GM23248 (cell line): ENCODE measurements at regions not wholly inside any gene's neighbourhood (a gene's known extent, or its start where the extent isn't known, plus 50 kb on each side); places are given as distances from the start of the nearest gene placed in this dataset.

Experiments used
- DNase-seq: peaks from one replicate; pipeline ENCODE4 v3.0.0-alpha.2; 2015
- H2AFZ ChIP-seq: fragments of 200-600 bp; sonication (generic); 2 replicates; pipeline ENCODE4 v1.6.1; 2016; ENCODE audit warnings: antibody characterized with exemption
- H3F3A ChIP-seq: fragments of 200-600 bp; sonication (generic); 2 replicates; pipeline ENCODE4 v1.6.1; 2016; ENCODE audit warnings: mild to moderate bottlenecking, antibody characterized with exemption, mixed run types; ENCODE audit not compliant: insufficient read depth
- H3K27ac ChIP-seq: fragments of 200-600 bp; sonication (generic); 2 replicates; pipeline ENCODE4 v1.5.1; 2016; ENCODE audit warnings: mild to moderate bottlenecking
- H3K27me3 ChIP-seq: fragments of 200-600 bp; sonication (generic); replicated peaks from 2 replicates; pipeline ENCODE4 v1.6.1; 2016; ENCODE audit warnings: mild to moderate bottlenecking; ENCODE audit not compliant: insufficient read depth
- H3K36me3 ChIP-seq: fragments of 200-600 bp; sonication (generic); 2 replicates; pipeline ENCODE4 v1.6.1; 2016; ENCODE audit warnings: low read depth, mild to moderate bottlenecking
- H3K4me1 ChIP-seq: fragments of 200-600 bp; sonication (generic); 2 replicates; pipeline ENCODE4 v1.6.1; 2016; ENCODE audit warnings: mild to moderate bottlenecking; ENCODE audit not compliant: insufficient read depth
- H3K4me2 ChIP-seq: fragments of 200-600 bp; sonication (generic); one replicate; pipeline ENCODE4 v1.6.1; 2016; ENCODE audit warnings: mild to moderate bottlenecking; ENCODE audit not compliant: unreplicated experiment
- H3K4me3 ChIP-seq: fragments of 200-600 bp; sonication (generic); 2 replicates; pipeline ENCODE4 v1.5.1; 2016; ENCODE audit warnings: mild to moderate bottlenecking
- H3K79me2 ChIP-seq: fragments of 200-600 bp; sonication (generic); 2 replicates; pipeline ENCODE4 v1.6.1; 2016; ENCODE audit warnings: mild to moderate bottlenecking; ENCODE audit not compliant: insufficient read depth
- H3K9ac ChIP-seq: fragments of 200-600 bp; sonication (generic); 2 replicates; pipeline ENCODE4 v1.6.1; 2016; ENCODE audit warnings: mild to moderate bottlenecking
- H3K9me2 ChIP-seq: fragments of 200-600 bp; sonication (generic); 2 replicates; pipeline ENCODE4 v1.6.1; 2016; ENCODE audit warnings: mixed run types, mild to moderate bottlenecking, moderate library complexity; ENCODE audit not compliant: insufficient read depth
- H3K9me3 ChIP-seq: fragments of 200-600 bp; sonication (generic); one replicate; pipeline ENCODE4 v1.6.1; 2017; ENCODE audit warnings: low read depth
- H4K20me1 ChIP-seq: fragments of 200-600 bp; sonication (generic); 2 replicates; pipeline ENCODE4 v1.6.0; 2016; ENCODE audit not compliant: insufficient read depth
- EZH2 ChIP-seq: fragments of 200-600 bp; sonication (generic); IDR thresholded peaks from 2 replicates; pipeline ENCODE4 v1.6.1; 2018; ENCODE audit warnings: antibody characterized with exemption, mild to moderate bottlenecking; ENCODE audit not compliant: insufficient read depth, poor library complexity, severe bottlenecking
- EZH2phosphoT487 ChIP-seq: fragments of 200-600 bp; sonication (generic); IDR thresholded peaks from 2 replicates; pipeline ENCODE4 v1.6.1; 2018; ENCODE audit warnings: antibody characterized with exemption, moderate library complexity, mild to moderate bottlenecking, low read depth; ENCODE audit not compliant: insufficient read depth
- WGBS, 2 experiments: methylation state at CpG; one replicate each; pipeline ENCODE4 v1.1.6; 2015 to 2017; ENCODE audit warnings: low lambda C conversion rate in 2 of 2, low coverage in 1 of 2; ENCODE audit errors: missing lambda C conversion rate in 2 of 2; 5-methylcytosine and 5-hydroxymethylcytosine counted together
- in situ Hi-C: fragments of 300-500 bp; cut with MboI; formaldehyde crosslinking; loops from 2 replicates; pipeline ENCODE4 v1.15.0; 2020

DNA sequence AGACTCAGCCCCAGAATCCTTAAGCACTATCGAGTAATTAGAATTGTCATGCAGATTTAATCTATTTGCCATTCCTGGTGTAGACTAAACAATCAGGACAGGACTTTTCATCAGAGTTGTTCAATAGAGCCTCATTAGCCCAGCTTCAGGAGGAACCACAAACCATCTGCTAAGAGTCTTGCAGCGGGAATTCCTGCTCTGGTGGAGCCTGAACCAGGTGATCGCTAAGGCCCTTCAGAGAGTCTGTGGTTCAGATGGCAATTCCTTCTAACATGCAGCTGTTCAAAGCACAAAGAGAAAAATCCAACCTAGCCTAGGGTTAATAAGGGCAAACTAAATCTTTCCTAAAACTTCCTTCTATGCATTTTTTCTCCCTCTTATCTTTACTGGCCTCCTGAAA, 119.1 kb upstream of the CPEB2 start:
- Histone ChIP-seq H3K36me3 (no peaks in the 10 kb centered on the region), H3K27me3 (0 out of 2 replicates have a peak, but pooled peaks cover 2% of the 10 kb centered on the region), H3K4me2 (no peak overlapping the region), H3K79me2 (no peaks in the 10 kb centered on the region), H3K9me2 (no peaks in the 10 kb centered on the region), H3K27ac (no peak overlapping the region), H3K9ac (no peak overlapping the region), H2AFZ (no peak overlapping the region), H3F3A (no peaks in the 10 kb centered on the region), H4K20me1 (no peaks in the 10 kb centered on the region), H3K4me3 (no peak overlapping the region), H3K9me3 (no peaks in the 10 kb centered on the region), H3K4me1 (no peaks in the 10 kb centered on the region)
- TF ChIP-seq EZH2 (no peak), EZH2phosphoT487 (no peak)
- WGBS, 2 experiments: 30 to 43% methylated on average over 3 of the region's 3 CpGs
- in situ Hi-C loops: no loop called here
- DNase-seq: no peak

DNA sequence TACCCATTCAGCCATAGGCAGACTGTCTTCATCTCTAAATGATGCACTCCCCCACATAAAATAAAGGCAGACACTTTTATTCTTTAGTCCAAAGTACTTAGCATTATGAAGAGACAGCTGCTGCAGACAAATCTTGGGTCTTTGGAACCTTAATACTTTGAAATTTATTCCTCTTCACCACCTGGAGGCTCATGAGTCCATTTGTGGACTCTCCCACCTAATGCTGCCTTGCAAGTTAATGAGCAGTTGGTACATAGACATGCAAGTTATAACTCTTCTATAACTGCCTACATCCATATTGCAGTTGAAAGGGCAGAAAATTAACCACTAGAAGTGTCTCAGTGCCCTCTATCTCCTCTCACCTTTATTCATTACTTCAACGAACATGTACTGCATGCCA, 118.6 kb upstream of the CPEB2 start:
- no peaks in the 10 kb centered on the region for H3K9me2 ChIP-seq
- no peak overlapping the region for H3K9ac ChIP-seq
- no peaks in the 10 kb centered on the region for H3K79me2 ChIP-seq
- TF ChIP-seq EZH2phosphoT487: no peak
- TF ChIP-seq EZH2: no peak
- H3K4me3 ChIP-seq: no peak overlapping the region
- H3K27ac ChIP-seq: no peak overlapping the region
- no peaks in the 10 kb centered on the region for H3K9me3 ChIP-seq
- WGBS, 2 experiments: 21 to 48% methylated on average over 1 of the region's 1 CpG
- no peak overlapping the region for H2AFZ ChIP-seq
- no peaks in the 10 kb centered on the region for H3F3A ChIP-seq
- H4K20me1 ChIP-seq: no peaks in the 10 kb centered on the region
- no peaks in the 10 kb centered on the region for H3K27me3 ChIP-seq
- no peaks in the 10 kb centered on the region for H3K4me1 ChIP-seq
- H3K4me2 ChIP-seq: no peak overlapping the region
- no peak for DNase-seq
- in situ Hi-C loops: no loop called here
- no peaks in the 10 kb centered on the region for H3K36me3 ChIP-seq

DNA sequence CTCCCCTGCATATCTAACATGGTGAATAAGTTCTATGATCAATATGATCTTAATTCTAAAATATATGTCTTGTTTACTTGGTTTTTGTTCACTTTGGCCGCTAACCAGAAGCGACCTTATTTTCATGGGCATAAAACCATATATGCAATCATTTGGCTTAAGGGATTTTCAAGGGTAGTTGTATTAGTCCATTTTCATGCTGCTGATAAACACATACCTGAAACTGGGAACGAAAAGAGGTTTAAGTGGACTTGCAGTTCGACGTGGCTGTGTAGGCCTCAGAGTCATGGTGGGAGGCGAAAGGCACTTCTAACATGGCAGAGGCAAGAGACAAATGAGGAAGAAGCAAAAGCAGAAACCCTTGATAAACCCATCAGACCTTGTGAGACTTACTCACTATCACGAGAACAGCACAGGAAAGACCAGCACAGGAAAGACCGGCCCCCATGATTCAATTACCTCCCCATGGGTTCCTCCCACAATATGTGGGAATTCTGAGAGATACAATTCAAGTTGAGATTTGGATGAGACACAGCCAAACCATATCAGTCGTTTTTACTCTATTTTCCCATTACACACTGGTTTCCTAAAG, 114.3 kb upstream of the CPEB2 start:
- TF ChIP-seq EZH2: no peak
- TF ChIP-seq EZH2phosphoT487: no peak
- no peak for DNase-seq
- H3F3A ChIP-seq: no peaks in the 10 kb centered on the region
- H3K9me2 ChIP-seq: no peaks in the 10 kb centered on the region
- no peaks in the 10 kb centered on the region for H3K79me2 ChIP-seq
- no peak overlapping the region for H3K4me3 ChIP-seq
- H3K9ac ChIP-seq: no peak overlapping the region
- H3K9me3 ChIP-seq: no peaks in the 10 kb centered on the region
- no peak overlapping the region for H3K27ac ChIP-seq
- H3K27me3 ChIP-seq: no peaks in the 10 kb centered on the region
- 59 to 68% methylated on average over 9 of the region's 9 CpGs for WGBS, 2 experiments
- no peak overlapping the region for H3K4me2 ChIP-seq
- H4K20me1 ChIP-seq: no peaks in the 10 kb centered on the region
- in situ Hi-C loops: no loop called here
- H2AFZ ChIP-seq: no peak overlapping the region
- no peaks in the 10 kb centered on the region for H3K4me1 ChIP-seq
- no peaks in the 10 kb centered on the region for H3K36me3 ChIP-seq

DNA sequence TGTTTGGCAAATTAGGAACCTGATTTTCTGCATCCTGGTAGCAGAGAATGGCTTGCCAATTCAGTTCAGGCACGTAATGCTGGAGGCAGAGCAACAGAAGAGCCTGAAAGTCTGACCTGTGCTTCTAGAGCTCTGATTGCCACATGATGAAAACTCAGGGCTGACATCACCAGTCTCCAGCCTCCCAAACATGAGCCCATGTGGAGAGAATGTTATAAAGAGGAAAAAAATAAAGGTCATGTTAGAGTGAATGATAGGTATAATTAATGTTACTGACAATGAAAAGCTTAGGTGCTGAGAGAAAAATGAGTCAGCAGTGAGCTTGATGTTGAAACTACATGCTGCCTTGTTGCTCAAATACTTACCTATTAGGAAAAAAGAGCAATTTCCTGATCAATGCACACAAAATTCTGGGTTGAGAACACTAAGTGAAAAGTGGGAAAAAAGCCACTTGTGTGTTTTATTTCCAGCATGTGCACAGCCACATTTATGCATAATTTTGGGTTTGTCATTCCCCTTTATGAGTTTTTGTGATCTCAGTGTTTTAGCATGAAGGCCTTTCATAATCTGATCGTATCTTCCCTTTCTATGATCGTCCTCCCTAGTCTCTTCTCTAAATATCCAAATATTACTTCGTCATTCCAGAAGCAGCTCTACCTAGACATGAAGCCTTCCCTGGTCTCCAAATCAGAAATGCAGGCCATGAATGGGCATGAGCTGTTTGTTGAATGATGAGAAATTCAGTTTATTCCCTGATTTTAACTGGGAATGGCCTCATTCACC, 113.3 kb upstream of the CPEB2 start:
- Histone ChIP-seq H2AFZ (no peak overlapping the region), H4K20me1 (no peaks in the 10 kb centered on the region), H3K4me2 (no peak overlapping the region), H3K9ac (no peak overlapping the region), H3K9me3 (no peaks in the 10 kb centered on the region), H3K27me3 (no peaks in the 10 kb centered on the region), H3K79me2 (no peaks in the 10 kb centered on the region), H3K4me1 (no peaks in the 10 kb centered on the region), H3K9me2 (no peaks in the 10 kb centered on the region), H3K36me3 (no peaks in the 10 kb centered on the region), H3K4me3 (no peak overlapping the region), H3F3A (no peaks in the 10 kb centered on the region), H3K27ac (no peak overlapping the region)
- in situ Hi-C loops: no loop called here
- TF ChIP-seq EZH2phosphoT487: no peak
- no peak for TF ChIP-seq EZH2
- WGBS, 2 experiments: 21 to 24% methylated on average over 4 of the region's 4 CpGs
- peak; percentile 17 for DNase-seq
